ENCODE measurements at regions not wholly inside any gene's neighbourhood (a gene's known extent, or its start where the extent isn't known, plus 50 kb on each side); places are given as distances from the start of the nearest gene placed in this dataset.

- Histone ChIP-seq H3K4me2 (ENCODE audit: low read length) (peak overlapping the region; percentile 83), H4K20me1 (ENCODE audit: insufficient read depth) (no peaks in the 10 kb centered on the region), H3F3A (ENCODE audit: insufficient read depth, low read length, poor library complexity, severe bottlenecking) (no peaks in the 10 kb centered on the region), H3K27me3 (ENCODE audit: insufficient read depth, low read depth, low read length) (no peaks in the 10 kb centered on the region), H3K79me2 (replicated peaks; ENCODE audit: insufficient read depth, low read length) (no peaks in the 10 kb centered on the region), H3K27ac (ENCODE audit: low read length) (peak overlapping the region; percentile 77), H3K36me3 (ENCODE audit: insufficient read depth, low read length) (no peaks in the 10 kb centered on the region), H3K9ac (ENCODE audit: low read length) (peak overlapping the region; percentile 11), H2AFZ (ENCODE audit: low read depth, low read length) (no peak overlapping the region), H3K9me2 (ENCODE audit: insufficient read depth, low read length) (no peaks in the 10 kb centered on the region), H3K9me3 (ENCODE audit: low read length) (no peaks in the 10 kb centered on the region), H3K4me3 (ENCODE audit: low read length) (peak overlapping the region; percentile 46)
- TF ChIP-seq TAF1 (IDR thresholded peaks at IDR 0.05; ENCODE audit: low read depth) (no peak), EZH2 (IDR thresholded peaks at IDR 0.05; ENCODE audit: borderline replicate concordance, insufficient read depth, low read length, poor library complexity, severe bottlenecking) (no peak), RAD21 (conservative IDR thresholded peaks at IDR 0.05) (peak; percentile 11), EP300 (conservative IDR thresholded peaks at IDR 0.05; ENCODE audit: poor library complexity, severe bottlenecking) (peak; percentile 90), SMC3 (conservative IDR thresholded peaks at IDR 0.05; ENCODE audit: poor library complexity) (no peak), CTCF (IDR thresholded peaks at IDR 0.05; ENCODE audit: poor library complexity, severe bottlenecking) (no peak), MXI1 (conservative IDR thresholded peaks at IDR 0.05; ENCODE audit: poor library complexity, severe bottlenecking) (peak; percentile 61), REST (IDR thresholded peaks at IDR 0.05; ENCODE audit: borderline replicate concordance) (peak; percentile 80), POLR2AphosphoS5 (IDR thresholded peaks at IDR 0.05) (peak; percentile 70)
These were observed 84.2 kb upstream of the PCSK1 start for GRCh38 chr5:96517295-96517694.

- no peaks in the 10 kb centered on the region for H3F3A ChIP-seq (ENCODE audit: insufficient read depth, low read length, poor library complexity, severe bottlenecking)
- H3K9ac ChIP-seq (ENCODE audit: low read length) = no peak overlapping the region
- H3K27me3 ChIP-seq (ENCODE audit: insufficient read depth, low read depth, low read length) = no peaks in the 10 kb centered on the region
- H3K9me3 ChIP-seq (ENCODE audit: low read length) = no peaks in the 10 kb centered on the region
- H3K27ac ChIP-seq (ENCODE audit: low read length) = no peak overlapping the region
- H3K9me2 ChIP-seq (ENCODE audit: insufficient read depth, low read length) = no peaks in the 10 kb centered on the region
- H2AFZ ChIP-seq (ENCODE audit: low read depth, low read length) = no peak overlapping the region
- H3K36me3 ChIP-seq (ENCODE audit: insufficient read depth, low read length) = no peaks in the 10 kb centered on the region
- TF ChIP-seq SMC3 (conservative IDR thresholded peaks at IDR 0.05; ENCODE audit: poor library complexity) (no peak), CTCF (IDR thresholded peaks at IDR 0.05; ENCODE audit: poor library complexity, severe bottlenecking) (no peak), EP300 (conservative IDR thresholded peaks at IDR 0.05; ENCODE audit: poor library complexity, severe bottlenecking) (no peak), TAF1 (IDR thresholded peaks at IDR 0.05; ENCODE audit: low read depth) (no peak), RAD21 (conservative IDR thresholded peaks at IDR 0.05) (no peak), EZH2 (IDR thresholded peaks at IDR 0.05; ENCODE audit: borderline replicate concordance, insufficient read depth, low read length, poor library complexity, severe bottlenecking) (no peak), MXI1 (conservative IDR thresholded peaks at IDR 0.05; ENCODE audit: poor library complexity, severe bottlenecking) (no peak), POLR2AphosphoS5 (IDR thresholded peaks at IDR 0.05) (no peak), REST (IDR thresholded peaks at IDR 0.05; ENCODE audit: borderline replicate concordance) (no peak)
- H3K4me3 ChIP-seq (ENCODE audit: low read length) = no peak overlapping the region
- no peak overlapping the region for H3K4me2 ChIP-seq (ENCODE audit: low read length)
- H3K79me2 ChIP-seq (replicated peaks; ENCODE audit: insufficient read depth, low read length) = no peaks in the 10 kb centered on the region
- no peaks in the 10 kb centered on the region for H4K20me1 ChIP-seq (ENCODE audit: insufficient read depth)
These were observed 87.3 kb upstream of the PCSK1 start for GRCh38 chr5:96520345-96520744.
